GM12874 (cell line): ENCODE measurements at regions not wholly inside any gene's neighbourhood (a gene's known extent, or its start where the extent isn't known, plus 50 kb on each side); places are given as distances from the start of the nearest gene placed in this dataset.

Source experiments
- TF ChIP-seq, protein P1 (sequence below): IDR thresholded peaks from 2 replicates; pipeline ENCODE4 v1.5.1; 2011; ENCODE audit warnings: low read depth, mild to moderate bottlenecking, control low read depth, low read length, moderate library complexity; ENCODE audit not compliant: insufficient read depth

DNA sequence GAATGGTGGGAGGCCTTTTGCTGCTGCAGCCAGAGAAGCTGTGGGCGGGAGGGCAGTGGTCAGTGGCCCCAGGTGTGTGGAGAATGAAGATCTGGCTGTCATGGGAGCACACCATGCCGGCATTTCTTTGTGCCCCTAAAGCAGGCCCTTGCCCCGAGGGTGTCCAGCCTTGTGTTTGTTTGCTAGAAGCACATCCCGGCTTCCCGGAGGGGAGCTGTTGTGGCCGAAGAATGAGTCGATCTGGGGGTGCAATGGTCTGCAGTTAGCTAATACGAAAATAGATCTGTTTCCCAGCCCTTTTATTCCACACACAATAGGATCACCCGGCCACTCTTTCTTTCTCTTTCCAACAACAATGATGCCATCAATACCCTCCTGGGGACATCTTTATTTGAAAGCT lies 228.8 kb downstream of the CBLN1 start:
- TF ChIP-seq, protein P1, sequence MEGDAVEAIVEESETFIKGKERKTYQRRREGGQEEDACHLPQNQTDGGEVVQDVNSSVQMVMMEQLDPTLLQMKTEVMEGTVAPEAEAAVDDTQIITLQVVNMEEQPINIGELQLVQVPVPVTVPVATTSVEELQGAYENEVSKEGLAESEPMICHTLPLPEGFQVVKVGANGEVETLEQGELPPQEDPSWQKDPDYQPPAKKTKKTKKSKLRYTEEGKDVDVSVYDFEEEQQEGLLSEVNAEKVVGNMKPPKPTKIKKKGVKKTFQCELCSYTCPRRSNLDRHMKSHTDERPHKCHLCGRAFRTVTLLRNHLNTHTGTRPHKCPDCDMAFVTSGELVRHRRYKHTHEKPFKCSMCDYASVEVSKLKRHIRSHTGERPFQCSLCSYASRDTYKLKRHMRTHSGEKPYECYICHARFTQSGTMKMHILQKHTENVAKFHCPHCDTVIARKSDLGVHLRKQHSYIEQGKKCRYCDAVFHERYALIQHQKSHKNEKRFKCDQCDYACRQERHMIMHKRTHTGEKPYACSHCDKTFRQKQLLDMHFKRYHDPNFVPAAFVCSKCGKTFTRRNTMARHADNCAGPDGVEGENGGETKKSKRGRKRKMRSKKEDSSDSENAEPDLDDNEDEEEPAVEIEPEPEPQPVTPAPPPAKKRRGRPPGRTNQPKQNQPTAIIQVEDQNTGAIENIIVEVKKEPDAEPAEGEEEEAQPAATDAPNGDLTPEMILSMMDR, result no peak

DNA sequence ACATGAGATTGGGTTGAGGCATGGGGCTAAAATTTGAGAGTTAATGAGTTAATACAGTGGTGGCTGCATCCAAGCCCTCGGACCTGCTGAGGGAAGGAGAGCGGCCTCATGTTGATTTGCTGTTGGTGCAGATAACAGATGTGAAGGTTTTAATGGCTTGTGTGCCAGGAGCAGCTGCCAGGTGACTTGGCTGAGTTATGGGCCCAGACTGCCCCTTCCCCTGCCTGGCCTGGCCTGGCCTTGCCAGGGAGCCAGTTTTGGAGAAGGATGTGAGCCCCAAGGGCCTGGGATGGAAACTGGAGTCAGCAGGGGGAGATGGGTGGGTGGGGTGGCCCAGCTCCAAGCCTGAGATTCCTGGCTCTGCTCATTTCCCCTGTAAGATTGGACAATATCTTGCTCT lies 230.1 kb downstream of the CBLN1 start:
- TF ChIP-seq, protein P1, result no peak

DNA sequence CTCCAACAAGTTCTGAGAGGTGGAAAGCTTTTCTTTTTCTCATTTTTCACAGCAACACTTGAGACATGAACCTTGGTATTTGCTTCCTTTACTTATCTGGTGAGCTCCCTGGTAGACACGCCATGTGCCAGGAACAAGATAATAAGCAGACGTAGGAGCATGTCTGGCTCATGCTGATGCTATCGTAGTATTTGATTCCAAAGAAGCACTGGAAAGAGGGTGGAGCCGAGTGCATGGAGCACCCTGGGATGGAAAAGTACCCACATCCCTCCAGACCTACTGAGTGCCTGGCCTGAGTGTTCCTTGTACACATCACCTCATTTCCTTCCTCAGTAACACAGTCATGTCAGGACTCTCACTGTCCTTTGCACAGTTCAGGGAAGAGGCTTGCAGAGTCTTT lies 231.0 kb downstream of the CBLN1 start:
- TF ChIP-seq, protein P1, result no peak

DNA sequence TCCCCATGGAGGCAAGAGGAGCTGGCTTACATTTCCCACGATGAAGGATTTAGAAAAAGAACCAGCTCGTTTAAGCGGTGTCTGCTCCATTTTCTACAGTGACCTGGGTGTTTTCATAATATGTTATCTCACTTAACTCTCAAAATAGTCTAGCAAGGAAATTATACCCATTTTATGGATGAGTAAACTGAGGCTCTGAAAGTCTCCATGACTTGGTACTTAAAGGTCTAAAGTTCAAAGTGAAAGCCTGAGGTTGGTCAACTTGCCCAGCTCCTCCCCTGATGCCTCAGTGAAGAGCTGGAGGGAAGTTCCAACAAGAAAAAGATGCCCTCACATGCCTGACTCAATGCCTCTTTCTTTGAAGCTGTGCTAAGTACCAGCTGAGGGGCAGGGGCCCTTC lies 232.0 kb downstream of the CBLN1 start:
- TF ChIP-seq, protein P1, result no peak

DNA sequence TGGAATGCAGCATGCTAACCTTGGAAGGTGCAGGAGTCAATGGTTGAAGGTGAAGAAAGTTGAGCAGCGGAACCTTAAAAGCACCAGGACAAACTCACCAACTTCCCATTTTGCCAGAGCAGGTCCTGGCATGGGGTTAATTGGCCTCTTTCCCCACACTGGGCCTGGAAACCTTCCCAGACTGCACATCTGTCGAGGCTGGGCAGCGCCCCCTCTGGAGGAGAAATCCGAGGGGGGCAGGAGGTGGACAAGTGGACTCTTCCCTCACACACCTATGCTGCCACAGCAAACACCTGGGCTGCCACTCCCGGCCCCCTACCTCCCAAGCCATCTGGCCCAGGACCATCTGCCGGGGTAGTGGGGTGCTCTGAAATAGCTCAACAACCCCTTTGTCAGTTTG lies 232.4 kb downstream of the CBLN1 start:
- TF ChIP-seq, protein P1, result no peak

DNA sequence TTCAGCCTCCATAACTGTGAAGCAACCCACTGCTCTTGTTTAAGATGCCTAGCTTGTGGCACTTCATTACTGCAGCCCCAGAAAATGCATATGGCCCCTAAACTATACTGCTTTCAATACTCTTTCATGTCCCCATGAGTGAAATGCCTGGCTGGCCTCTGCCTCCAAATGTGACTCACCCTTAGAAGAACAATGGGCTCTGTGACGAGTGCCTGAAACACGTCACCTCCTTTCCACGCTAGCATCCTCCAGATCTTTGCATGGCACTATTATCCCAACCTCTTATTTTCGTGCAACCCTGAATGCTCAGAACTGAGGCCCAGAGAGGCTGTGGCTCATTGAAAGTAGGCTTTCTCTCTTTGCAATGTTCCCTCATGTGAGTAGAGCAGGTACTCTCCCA lies 233.1 kb downstream of the CBLN1 start:
- TF ChIP-seq, protein P1, result no peak

DNA sequence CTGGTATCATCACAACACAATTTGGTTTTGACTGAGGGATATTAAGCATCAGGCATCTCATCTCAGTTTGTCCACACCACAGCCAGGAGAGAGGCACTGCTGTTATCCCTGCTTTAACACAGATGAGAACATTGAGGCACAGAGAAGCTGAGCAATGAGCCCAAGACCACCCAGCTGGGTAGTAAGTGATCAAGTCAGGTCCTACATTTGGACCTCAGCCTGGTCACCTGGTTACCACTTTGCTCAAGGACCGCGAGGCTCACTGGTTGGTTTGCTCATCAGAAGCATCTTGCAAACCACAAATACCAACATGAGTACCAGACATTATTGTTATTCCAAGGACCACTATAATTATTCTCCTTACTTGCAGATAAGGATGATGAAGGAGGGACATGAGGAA lies 245.5 kb downstream of the CBLN1 start:
- TF ChIP-seq, protein P1, result no peak

DNA sequence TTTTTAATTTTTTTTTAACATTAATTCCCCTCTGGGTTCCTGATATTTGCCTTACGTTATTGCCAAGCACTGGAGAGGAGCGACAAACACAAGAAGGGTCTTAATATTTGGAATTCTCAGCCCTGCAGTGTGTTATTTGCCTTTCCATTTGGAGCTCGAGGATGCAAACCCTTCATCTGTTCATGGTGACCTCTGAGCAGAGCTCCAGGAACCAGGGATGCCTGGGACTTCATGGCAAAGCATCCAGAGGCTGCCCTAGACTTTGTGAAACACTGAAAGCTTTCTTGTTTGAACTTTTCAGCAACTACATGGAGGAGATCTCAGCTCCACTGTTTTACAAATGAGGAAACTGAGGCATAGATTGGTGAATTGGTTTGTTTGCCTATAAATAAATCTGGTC lies 254.2 kb downstream of the CBLN1 start:
- TF ChIP-seq, protein P1, result no peak
